ENCODE measurements at regions not wholly inside any gene's neighbourhood (a gene's known extent, or its start where the extent isn't known, plus 50 kb on each side); places are given as distances from the start of the nearest gene placed in this dataset.

GRCh38 chr7:3197567-3198213 lies 103.4 kb upstream of the SDK1 start:
- H3K9me3 ChIP-seq = no peaks in the 10 kb centered on the region
- DNase-seq = no peak
- H3K4me3 ChIP-seq = no peak overlapping the region
- H3K27me3 ChIP-seq = no peaks in the 10 kb centered on the region
- H3K36me3 ChIP-seq = no peaks in the 10 kb centered on the region

DNA sequence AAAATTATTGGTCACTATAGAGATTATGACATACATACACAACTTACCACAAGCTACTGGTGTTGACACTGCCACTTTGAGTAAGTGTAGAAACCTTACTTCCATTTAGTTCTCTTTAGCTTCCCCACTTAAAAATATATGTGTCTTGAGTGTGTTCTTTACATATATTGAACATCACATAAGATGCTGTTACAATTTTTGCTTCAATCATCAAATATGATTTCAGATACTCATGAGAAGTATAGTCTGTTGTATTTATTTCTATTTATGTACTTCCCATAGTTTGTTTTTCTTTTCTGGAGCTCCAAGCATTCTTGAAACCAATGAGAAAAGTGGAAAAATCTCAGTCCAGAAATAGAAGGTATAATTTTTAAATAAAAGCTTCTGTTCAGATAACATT lies 102.7 kb upstream of the SDK1 start:
- no peaks in the 10 kb centered on the region for H3K9me3 ChIP-seq
- no peaks in the 10 kb centered on the region for H3K27me3 ChIP-seq
- no peak for DNase-seq
- no peaks in the 10 kb centered on the region for H3K36me3 ChIP-seq
- H3K4me3 ChIP-seq = no peak overlapping the region

- Histone ChIP-seq H3K36me3 (no peaks in the 10 kb centered on the region), H3K27me3 (no peaks in the 10 kb centered on the region), H3K4me3 (no peak overlapping the region), H3K9me3 (no peaks in the 10 kb centered on the region)
- DNase-seq = no peak
These were observed 100.5 kb upstream of the SDK1 start for GRCh38 chr7:3200504-3200903.

DNA sequence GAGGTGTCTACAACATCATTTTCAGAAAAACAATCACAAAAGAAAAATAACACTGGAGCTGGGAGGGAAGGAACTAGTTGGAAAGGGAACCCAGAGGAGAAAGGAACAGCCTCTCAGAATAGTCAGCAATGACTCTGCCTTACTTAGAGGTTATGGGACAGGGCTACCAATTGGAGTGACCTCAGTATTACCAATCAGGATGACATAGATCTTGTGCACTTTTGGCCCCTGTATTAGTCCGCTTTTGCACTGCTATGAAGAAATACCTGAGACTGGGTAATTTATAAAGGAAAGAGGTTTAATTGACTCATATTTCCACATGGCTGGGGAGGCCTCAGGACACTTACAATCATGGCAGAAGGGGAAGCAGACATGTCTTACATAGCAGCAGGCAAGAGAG lies 99.7 kb upstream of the SDK1 start:
- Histone ChIP-seq H3K36me3 (no peaks in the 10 kb centered on the region), H3K4me3 (no peak overlapping the region), H3K9me3 (no peaks in the 10 kb centered on the region), H3K27me3 (no peaks in the 10 kb centered on the region)
- DNase-seq = no peak

DNA sequence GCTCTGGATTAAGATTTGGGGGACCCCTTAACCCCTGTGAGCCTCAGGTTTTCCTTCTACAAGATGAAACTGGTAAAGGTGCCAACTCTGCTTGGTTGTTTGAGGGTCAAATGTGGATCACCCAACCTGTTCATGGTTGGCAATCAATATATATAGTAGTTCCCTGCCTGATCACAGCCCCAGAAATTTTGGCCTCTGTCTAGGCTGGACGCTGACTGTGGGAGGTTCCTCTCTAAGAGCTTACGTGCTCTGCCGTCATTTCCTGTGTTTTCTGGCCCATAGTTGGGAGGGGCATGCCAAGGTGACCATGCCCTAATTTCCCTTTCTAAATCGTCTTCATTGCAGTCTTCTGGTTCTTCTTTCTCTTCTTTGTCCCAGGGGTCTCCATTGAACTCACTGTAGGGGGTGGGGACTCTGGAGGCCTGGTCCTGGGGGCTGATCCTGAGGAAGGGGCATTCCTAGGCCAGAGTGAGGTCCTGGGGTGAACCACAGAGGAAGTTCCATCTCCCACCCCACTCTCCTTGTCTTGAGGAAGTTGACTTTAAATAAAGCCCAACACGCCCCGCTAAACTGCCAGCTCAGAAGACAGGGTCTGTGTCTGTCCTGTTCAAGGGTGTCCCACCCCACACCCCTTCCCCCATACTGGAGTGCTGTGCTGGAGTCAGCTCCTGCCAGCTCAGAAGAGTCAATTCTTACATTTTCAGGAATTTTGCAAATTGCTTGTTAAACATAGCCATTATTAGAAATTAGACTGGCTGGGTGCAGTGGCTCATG lies 98.9 kb upstream of the SDK1 start:
- Histone ChIP-seq H3K9me3 (no peaks in the 10 kb centered on the region), H3K4me3 (no peak overlapping the region), H3K36me3 (no peaks in the 10 kb centered on the region), H3K27me3 (no peaks in the 10 kb centered on the region)
- DNase-seq = no peak

- DNase-seq = no peak
- H3K36me3 ChIP-seq = no peaks in the 10 kb centered on the region
- no peaks in the 10 kb centered on the region for H3K27me3 ChIP-seq
- H3K9me3 ChIP-seq = no peaks in the 10 kb centered on the region
- H3K4me3 ChIP-seq = no peak overlapping the region
These were observed 96.5 kb upstream of the SDK1 start for GRCh38 chr7:3204526-3204925.

DNA sequence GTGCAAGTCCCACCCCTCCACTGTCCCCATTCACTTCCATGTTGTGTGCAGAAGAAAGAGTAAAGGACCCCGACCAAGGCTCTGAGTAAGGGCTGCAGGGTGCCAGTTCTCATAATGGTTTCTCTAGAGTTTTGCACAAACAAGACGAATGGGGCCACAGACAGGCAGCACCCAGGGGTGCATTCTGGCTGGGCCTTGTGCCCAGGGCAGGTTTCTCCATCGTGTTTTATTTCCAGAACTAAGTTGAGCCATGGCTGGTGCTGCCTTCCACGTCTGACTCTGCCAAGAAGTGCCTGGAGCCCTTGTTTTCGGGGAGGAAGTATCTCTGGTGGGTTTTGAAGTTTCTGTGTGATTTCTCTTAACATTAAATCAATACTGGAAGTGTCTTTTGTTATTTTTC lies 95.0 kb upstream of the SDK1 start:
- H3K27me3 ChIP-seq = no peaks in the 10 kb centered on the region
- H3K4me3 ChIP-seq = no peak overlapping the region

DNA sequence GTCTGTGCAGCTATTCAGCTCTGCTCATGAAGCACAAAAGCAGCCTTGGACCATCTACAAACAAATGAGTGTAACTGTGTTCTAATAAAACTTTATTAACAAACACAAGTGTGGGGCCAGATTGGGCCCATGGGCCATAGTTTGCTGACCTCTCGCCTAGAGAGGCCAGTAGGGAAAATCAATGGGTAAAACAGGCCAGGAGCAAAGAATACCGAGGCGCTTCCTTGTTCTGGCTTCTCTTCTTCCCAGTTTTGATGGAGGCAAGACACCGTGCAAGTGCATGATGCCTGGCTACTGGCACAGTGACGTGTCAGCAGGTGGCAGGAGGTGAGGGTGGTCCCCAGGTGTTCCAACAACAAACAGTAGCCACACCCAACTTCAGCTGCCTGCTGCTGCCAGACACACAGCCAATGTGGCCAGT lies 94.3 kb upstream of the SDK1 start:
- no peak for DNase-seq
- H3K36me3 ChIP-seq = no peaks in the 10 kb centered on the region
- no peaks in the 10 kb centered on the region for H3K27me3 ChIP-seq
- H3K9me3 ChIP-seq = no peaks in the 10 kb centered on the region
- no peak overlapping the region for H3K4me3 ChIP-seq

More for the DNA sequence above, 95.0 kb upstream of the SDK1 start:
- no peak for DNase-seq
- H3K9me3 ChIP-seq = no peaks in the 10 kb centered on the region
- H3K36me3 ChIP-seq = no peaks in the 10 kb centered on the region

GRCh38 chr7:3207387-3207902 lies 93.6 kb upstream of the SDK1 start:
- no peaks in the 10 kb centered on the region for H3K9me3 ChIP-seq
- no peak overlapping the region for H3K4me3 ChIP-seq
- H3K27me3 ChIP-seq = no peaks in the 10 kb centered on the region
- no peaks in the 10 kb centered on the region for H3K36me3 ChIP-seq
- no peak for DNase-seq

DNA sequence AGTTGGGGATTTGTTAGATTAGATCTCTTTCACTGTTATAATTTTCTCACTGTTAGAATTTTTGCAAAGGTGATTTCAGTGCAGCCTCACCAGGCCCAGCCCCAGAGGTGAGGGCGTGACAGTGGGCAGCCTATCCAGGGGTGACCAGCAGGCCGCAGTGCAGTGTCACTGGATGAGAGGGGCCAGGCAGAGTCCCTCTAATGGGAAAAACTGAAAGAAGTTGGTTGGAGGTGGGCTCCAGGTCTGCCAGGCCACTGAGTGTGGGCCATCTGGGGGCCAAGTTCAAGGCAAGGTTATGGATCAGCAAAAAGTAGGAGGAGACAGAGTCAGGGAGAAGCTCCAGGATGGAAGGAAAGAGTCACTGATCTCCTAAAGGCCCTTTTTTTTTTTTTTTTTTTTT lies 90.5 kb upstream of the SDK1 start:
- no peaks in the 10 kb centered on the region for H3K9me3 ChIP-seq
- H3K36me3 ChIP-seq = no peaks in the 10 kb centered on the region
- H3K27me3 ChIP-seq = no peaks in the 10 kb centered on the region
- no peak for DNase-seq
- H3K4me3 ChIP-seq = no peak overlapping the region

- Histone ChIP-seq H3K36me3 (no peaks in the 10 kb centered on the region), H3K9me3 (no peaks in the 10 kb centered on the region), H3K27me3 (no peaks in the 10 kb centered on the region), H3K4me3 (no peak overlapping the region)
- DNase-seq = no peak
These were observed 87.0 kb upstream of the SDK1 start for GRCh38 chr7:3214090-3214413.

GRCh38 chr7:3215624-3216585 lies 85.1 kb upstream of the SDK1 start:
- no peaks in the 10 kb centered on the region for H3K9me3 ChIP-seq
- no peak for DNase-seq
- no peaks in the 10 kb centered on the region for H3K27me3 ChIP-seq
- H3K4me3 ChIP-seq = no peak overlapping the region
- H3K36me3 ChIP-seq = no peaks in the 10 kb centered on the region

DNA sequence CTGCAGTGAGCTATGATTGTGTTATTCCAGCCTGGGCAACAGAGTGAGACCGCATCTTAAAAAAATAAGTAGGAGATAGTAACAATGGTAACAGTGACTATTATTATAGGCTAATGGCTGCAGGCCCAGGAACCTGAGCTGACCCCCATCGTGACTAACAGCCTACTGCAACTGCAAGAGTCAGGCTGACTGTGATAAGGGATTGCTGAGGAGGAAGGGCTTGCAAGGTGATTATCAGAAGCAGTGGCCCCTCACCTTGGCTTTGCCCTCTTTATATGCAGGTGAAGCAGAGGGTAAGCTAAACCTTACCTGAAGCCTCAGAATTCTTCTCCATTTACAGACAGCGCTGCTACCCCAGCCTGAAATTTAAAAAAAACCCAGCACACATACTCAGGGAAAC lies 83.9 kb upstream of the SDK1 start:
- no peaks in the 10 kb centered on the region for H3K9me3 ChIP-seq
- no peak overlapping the region for H3K4me3 ChIP-seq
- H3K27me3 ChIP-seq = no peaks in the 10 kb centered on the region
- H3K36me3 ChIP-seq = no peaks in the 10 kb centered on the region
- peak; percentile 52 for DNase-seq

GRCh38 chr7:3218411-3219225 lies 82.4 kb upstream of the SDK1 start:
- Histone ChIP-seq H3K4me3 (no peak overlapping the region), H3K9me3 (no peaks in the 10 kb centered on the region), H3K27me3 (no peaks in the 10 kb centered on the region), H3K36me3 (no peaks in the 10 kb centered on the region)
- DNase-seq = no peak

GRCh38 chr7:3229904-3230470 lies 71.1 kb upstream of the SDK1 start:
- no peaks in the 10 kb centered on the region for H3K36me3 ChIP-seq
- no peak overlapping the region for H3K4me3 ChIP-seq
- DNase-seq = no peak
- no peaks in the 10 kb centered on the region; the same call in 1 of the 2 replicates for H3K9me3 ChIP-seq
- 0 out of 2 replicates have a peak, but pooled peaks cover 4% of the 10 kb centered on the region for H3K27me3 ChIP-seq

- Histone ChIP-seq H3K4me3 (no peak overlapping the region), H3K27me3 (0 out of 2 replicates have a peak, but pooled peaks cover 3% of the 10 kb centered on the region)
- DNase-seq = no peak
These were observed 70.1 kb upstream of the SDK1 start for GRCh38 chr7:3230908-3231307.

More at GRCh38 chr7:3230908-3231307, 70.1 kb upstream of the SDK1 start:
- H3K36me3 ChIP-seq = no peaks in the 10 kb centered on the region
- H3K9me3 ChIP-seq = no peaks in the 10 kb centered on the region

All from MG63 (cell line).